ENCODE measurements at regions not wholly inside any gene's neighbourhood (a gene's known extent, or its start where the extent isn't known, plus 50 kb on each side); places are given as distances from the start of the nearest gene placed in this dataset.

DNA sequence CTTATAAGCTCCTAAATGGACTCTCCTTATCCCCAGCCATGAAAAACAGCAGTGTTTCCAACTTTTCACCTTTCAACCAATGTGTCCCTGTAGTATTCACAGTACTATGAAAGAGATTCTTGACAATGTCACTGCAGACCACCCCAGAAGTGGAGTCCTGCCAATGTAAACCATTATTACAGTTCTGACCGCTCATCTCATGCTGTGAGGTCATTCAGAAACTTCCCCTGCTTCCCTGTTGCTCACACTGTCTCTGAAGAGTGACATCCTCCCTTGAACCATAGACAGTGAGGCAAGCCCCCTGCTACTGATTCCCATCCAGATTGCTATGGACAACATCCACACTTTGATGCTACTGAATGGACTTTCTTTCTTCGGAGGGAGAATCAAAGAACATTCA lies 1523.7 kb upstream of the ACVR2A start:
- ATAC-seq: no peak
- TF ChIP-seq ISL1 (CRISPR knock-in tag; IDR thresholded peaks at IDR 0.05) (no peak), PPARA (CRISPR knock-in tag; IDR thresholded peaks at IDR 0.05; ENCODE audit: borderline replicate concordance) (no peak), CSDC2 (CRISPR knock-in tag; IDR thresholded peaks at IDR 0.05) (no peak), ZNF70 (CRISPR knock-in tag; IDR thresholded peaks at IDR 0.05) (no peak), ESRRG (CRISPR knock-in tag; IDR thresholded peaks at IDR 0.05) (no peak), TCF4 (CRISPR knock-in tag; IDR thresholded peaks at IDR 0.05; ENCODE audit: borderline replicate concordance) (no peak), TOX (CRISPR knock-in tag; IDR thresholded peaks at IDR 0.05; ENCODE audit: borderline replicate concordance) (no peak)
- TF ChIP-seq, protein P1, sequence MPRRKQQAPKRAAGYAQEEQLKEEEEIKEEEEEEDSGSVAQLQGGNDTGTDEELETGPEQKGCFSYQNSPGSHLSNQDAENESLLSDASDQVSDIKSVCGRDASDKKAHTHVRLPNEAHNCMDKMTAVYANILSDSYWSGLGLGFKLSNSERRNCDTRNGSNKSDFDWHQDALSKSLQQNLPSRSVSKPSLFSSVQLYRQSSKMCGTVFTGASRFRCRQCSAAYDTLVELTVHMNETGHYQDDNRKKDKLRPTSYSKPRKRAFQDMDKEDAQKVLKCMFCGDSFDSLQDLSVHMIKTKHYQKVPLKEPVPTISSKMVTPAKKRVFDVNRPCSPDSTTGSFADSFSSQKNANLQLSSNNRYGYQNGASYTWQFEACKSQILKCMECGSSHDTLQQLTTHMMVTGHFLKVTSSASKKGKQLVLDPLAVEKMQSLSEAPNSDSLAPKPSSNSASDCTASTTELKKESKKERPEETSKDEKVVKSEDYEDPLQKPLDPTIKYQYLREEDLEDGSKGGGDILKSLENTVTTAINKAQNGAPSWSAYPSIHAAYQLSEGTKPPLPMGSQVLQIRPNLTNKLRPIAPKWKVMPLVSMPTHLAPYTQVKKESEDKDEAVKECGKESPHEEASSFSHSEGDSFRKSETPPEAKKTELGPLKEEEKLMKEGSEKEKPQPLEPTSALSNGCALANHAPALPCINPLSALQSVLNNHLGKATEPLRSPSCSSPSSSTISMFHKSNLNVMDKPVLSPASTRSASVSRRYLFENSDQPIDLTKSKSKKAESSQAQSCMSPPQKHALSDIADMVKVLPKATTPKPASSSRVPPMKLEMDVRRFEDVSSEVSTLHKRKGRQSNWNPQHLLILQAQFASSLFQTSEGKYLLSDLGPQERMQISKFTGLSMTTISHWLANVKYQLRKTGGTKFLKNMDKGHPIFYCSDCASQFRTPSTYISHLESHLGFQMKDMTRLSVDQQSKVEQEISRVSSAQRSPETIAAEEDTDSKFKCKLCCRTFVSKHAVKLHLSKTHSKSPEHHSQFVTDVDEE (CRISPR knock-in tag; IDR thresholded peaks at IDR 0.05): no peak
- TF ChIP-seq, protein P2, sequence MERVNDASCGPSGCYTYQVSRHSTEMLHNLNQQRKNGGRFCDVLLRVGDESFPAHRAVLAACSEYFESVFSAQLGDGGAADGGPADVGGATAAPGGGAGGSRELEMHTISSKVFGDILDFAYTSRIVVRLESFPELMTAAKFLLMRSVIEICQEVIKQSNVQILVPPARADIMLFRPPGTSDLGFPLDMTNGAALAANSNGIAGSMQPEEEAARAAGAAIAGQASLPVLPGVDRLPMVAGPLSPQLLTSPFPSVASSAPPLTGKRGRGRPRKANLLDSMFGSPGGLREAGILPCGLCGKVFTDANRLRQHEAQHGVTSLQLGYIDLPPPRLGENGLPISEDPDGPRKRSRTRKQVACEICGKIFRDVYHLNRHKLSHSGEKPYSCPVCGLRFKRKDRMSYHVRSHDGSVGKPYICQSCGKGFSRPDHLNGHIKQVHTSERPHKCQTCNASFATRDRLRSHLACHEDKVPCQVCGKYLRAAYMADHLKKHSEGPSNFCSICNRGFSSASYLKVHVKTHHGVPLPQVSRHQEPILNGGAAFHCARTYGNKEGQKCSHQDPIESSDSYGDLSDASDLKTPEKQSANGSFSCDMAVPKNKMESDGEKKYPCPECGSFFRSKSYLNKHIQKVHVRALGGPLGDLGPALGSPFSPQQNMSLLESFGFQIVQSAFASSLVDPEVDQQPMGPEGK (CRISPR knock-in tag; IDR thresholded peaks at IDR 0.05; ENCODE audit: borderline replicate concordance): no peak
- TF ChIP-seq, protein P3, sequence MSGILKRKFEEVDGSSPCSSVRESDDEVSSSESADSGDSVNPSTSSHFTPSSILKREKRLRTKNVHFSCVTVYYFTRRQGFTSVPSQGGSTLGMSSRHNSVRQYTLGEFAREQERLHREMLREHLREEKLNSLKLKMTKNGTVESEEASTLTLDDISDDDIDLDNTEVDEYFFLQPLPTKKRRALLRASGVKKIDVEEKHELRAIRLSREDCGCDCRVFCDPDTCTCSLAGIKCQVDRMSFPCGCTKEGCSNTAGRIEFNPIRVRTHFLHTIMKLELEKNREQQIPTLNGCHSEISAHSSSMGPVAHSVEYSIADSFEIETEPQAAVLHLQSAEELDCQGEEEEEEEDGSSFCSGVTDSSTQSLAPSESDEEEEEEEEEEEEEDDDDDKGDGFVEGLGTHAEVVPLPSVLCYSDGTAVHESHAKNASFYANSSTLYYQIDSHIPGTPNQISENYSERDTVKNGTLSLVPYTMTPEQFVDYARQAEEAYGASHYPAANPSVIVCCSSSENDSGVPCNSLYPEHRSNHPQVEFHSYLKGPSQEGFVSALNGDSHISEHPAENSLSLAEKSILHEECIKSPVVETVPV (CRISPR knock-in tag; IDR thresholded peaks at IDR 0.05): no peak
- TF ChIP-seq, protein P4, sequence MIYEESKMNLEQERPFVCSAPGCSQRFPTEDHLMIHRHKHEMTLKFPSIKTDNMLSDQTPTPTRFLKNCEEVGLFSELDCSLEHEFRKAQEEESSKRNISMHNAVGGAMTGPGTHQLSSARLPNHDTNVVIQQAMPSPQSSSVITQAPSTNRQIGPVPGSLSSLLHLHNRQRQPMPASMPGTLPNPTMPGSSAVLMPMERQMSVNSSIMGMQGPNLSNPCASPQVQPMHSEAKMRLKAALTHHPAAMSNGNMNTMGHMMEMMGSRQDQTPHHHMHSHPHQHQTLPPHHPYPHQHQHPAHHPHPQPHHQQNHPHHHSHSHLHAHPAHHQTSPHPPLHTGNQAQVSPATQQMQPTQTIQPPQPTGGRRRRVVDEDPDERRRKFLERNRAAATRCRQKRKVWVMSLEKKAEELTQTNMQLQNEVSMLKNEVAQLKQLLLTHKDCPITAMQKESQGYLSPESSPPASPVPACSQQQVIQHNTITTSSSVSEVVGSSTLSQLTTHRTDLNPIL (CRISPR knock-in tag; IDR thresholded peaks at IDR 0.05; ENCODE audit: low read depth): no peak

DNA sequence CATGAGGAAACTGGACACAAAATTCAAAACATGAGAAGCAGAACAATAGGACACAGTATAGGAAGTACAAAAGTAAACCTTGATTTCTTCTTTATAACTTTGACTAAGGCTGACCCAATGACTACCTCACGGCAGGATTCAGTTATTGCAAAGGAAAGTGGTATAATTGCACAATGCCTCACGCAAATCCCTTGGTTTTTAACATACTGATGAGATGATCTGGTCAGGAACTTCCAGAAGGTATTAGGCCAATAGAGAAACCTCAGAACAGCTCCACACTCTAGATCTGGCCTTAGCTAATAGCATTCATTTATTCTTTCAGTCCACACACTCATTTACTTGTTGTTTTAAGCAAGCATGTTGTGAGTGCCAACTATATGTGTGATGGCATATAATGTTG lies 1526.9 kb upstream of the ACVR2A start:
- TF ChIP-seq CSDC2 (CRISPR knock-in tag; IDR thresholded peaks at IDR 0.05) (no peak), ZNF565 (CRISPR knock-in tag; conservative IDR thresholded peaks at IDR 0.05; ENCODE audit: low read depth) (no peak), ZFP3 (CRISPR knock-in tag; IDR thresholded peaks at IDR 0.05) (no peak)
- no peak for ATAC-seq

DNA sequence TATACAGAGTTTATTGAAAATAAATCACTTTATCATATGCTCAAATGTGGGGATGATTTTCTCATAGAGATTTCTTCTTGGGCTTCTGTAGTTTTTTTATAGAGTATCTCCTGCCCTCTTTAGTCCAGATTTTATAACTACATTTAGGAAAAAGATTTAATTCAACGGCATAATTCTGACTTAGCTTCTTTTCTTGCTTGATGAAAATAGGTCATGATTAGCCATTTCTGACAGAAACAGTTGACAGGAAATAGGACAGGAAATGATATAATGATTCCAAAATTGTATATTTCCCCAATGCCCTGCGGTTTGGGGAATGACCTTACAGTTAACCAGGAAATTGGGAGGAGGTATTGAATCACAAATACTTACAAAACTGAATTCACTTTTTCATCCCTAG lies 1531.9 kb upstream of the ACVR2A start:
- TF ChIP-seq ZNF565 (CRISPR knock-in tag; conservative IDR thresholded peaks at IDR 0.05; ENCODE audit: low read depth) (no peak), OSR1 (CRISPR knock-in tag; IDR thresholded peaks at IDR 0.05) (no peak), ZFP3 (CRISPR knock-in tag; IDR thresholded peaks at IDR 0.05) (no peak), ARNTL (CRISPR knock-in tag; IDR thresholded peaks at IDR 0.05; ENCODE audit: borderline replicate concordance, low read depth) (no peak), ESRRG (CRISPR knock-in tag; IDR thresholded peaks at IDR 0.05) (no peak), ZNF70 (CRISPR knock-in tag; IDR thresholded peaks at IDR 0.05) (no peak)
- TF ChIP-seq, protein P1 (CRISPR knock-in tag; IDR thresholded peaks at IDR 0.05): no peak
- TF ChIP-seq, protein P5, sequence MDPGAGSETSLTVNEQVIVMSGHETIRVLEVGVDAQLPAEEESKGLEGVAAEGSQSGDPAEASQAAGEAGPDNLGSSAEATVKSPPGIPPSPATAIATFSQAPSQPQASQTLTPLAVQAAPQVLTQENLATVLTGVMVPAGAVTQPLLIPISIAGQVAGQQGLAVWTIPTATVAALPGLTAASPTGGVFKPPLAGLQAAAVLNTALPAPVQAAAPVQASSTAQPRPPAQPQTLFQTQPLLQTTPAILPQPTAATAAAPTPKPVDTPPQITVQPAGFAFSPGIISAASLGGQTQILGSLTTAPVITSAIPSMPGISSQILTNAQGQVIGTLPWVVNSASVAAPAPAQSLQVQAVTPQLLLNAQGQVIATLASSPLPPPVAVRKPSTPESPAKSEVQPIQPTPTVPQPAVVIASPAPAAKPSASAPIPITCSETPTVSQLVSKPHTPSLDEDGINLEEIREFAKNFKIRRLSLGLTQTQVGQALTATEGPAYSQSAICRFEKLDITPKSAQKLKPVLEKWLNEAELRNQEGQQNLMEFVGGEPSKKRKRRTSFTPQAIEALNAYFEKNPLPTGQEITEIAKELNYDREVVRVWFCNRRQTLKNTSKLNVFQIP (CRISPR knock-in tag; IDR thresholded peaks at IDR 0.05; ENCODE audit: borderline replicate concordance, low read depth): no peak
- TF ChIP-seq, protein P2 (CRISPR knock-in tag; IDR thresholded peaks at IDR 0.05; ENCODE audit: borderline replicate concordance): no peak
- peak; percentile 70 for ATAC-seq
